Anterior cingulate cortex (tissue), 58 donors: ENCODE measurements at regions not wholly inside any gene's neighbourhood (a gene's known extent, or its start where the extent isn't known, plus 50 kb on each side); places are given as distances from the start of the nearest gene placed in this dataset.
"Not testable (repeated sequence)": the region's sequence is repeated elsewhere in the genome, so short reads cannot be mapped to it uniquely, and the experiment has no call there.

Experiments used
- DNase-seq, 58 donors: peaks; one replicate each; lab custom pipeline; 2025; lab: John Stamatoyannopoulos, UW

DNA sequence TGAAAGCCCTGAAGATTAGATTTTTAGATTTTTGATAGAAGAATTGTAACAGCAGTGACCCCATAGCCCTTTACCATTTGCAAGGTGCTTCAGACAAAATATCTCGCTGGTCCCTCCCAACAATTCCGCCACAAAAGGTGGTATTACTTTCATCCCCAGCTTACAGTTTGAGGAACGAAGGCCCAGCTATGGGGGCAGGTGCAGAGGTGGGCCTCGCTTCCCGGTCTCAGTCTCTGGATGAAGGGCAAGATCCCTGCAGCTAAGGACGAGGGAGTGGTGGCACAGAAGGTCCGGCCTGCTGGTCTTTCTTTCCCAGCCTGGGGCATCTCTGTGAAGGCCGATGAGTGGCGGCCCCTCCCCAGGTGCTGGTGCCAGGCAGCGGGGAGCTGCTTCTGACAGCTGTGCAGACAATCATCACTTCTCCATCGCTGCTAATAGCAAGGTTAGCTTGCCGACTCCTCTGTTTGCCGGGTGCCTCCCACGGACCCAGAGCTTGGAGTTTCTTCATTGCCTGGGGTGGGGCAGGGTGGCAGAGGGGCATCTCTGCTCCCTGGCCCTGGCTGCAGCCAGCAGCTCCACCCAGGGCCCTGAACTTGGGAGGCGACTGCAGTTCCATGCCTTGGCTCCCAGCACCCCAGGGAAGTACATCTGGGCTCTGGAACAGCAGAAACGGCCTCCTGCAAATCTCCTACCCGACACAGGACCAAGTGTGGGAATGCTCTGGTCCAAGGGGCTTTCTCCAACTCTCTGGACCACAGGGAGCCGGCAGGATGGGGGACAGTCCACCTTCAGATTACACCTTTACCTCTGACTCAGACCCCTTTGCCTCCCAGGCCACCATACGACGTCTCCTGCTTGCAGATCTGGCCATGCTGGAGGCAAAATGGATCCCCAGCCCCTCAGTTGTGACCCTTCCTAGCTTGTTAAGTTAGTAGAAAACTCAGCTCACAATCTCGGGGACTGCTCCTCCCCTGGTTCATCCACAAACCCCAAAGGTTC lies 170.5 kb downstream of the TRIM43 start:
- not testable (repeated sequence) for DNase-seq

- DNase-seq, result not testable (repeated sequence)
These were observed 171.3 kb downstream of the TRIM43 start for GRCh38 chr2:95763074-95763473.

- not testable (repeated sequence) for DNase-seq
These were observed 173.2 kb downstream of the TRIM43 start for GRCh38 chr2:95764966-95765365.

DNA sequence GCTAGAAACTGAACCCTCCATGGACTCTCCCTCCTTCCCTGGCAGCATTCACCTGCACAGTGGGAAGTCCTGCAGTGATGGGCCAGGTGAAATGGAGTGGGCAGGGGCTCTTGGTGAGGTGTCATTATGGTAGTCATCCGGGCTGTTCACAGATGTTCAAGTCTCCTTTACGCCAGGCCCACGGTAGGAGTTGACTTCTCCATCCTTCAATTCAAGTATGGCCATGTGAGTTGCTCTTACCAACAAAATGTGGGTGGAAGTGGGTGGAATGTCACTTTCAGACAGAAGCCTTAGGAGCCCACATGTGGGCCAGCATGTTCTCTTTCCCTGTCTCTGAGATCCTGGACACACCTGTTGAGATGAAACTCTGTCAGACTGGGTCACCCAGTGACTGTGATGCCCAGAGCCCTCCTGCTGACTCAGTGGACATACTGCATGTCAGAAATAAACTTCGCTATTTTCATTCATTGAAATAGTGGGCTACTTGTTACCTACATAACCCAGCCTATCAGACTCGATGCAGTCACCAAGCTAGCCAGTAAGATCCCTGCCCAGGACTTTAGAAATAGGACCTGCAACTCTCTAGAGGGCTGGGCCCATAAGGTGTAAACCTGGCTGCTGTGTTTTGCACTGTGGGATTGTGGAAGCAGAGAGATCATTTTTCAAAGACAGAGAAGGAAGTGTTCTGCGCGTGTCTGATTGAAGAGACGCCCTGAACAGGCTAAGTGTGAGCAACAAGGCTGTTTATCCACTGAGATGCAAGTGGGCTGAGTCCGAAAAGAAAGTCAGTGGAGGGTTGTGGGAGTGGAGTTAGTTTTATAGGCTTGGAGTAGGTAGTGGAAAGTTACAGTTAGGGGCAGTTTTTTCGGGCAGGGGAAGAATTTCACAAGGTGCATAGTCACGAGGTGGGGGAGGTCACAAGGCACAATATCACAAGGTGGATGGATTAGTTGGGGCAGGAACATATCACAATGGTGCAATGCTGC lies 174.4 kb downstream of the TRIM43 start:
- not testable (repeated sequence) for DNase-seq

GRCh38 chr2:95767531-95767930 lies 175.7 kb downstream of the TRIM43 start:
- DNase-seq, result not testable (repeated sequence)

DNA sequence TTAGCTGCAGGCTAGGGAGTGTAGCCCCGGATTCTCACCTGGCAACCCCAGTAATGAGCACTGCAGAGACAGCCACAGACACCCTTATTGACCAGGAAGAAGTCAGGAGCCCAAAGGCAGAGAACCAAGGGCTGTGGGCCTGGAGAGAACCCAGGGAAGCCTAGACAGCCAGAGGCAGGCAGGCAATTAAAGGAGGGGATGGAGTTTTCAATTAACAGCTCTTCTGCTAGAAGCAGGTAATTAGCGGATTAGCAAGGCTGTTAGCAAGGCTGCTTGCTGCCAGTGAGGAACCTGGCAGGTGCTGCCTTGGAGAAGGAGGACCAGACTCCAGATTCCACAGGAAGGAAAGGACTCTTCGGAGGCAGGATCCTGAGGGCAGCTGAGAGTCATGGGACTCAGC lies 176.1 kb downstream of the TRIM43 start:
- not testable (repeated sequence) for DNase-seq

- not testable (repeated sequence) for DNase-seq
These were observed 177.5 kb downstream of the TRIM43 start for GRCh38 chr2:95769256-95769655.

DNA sequence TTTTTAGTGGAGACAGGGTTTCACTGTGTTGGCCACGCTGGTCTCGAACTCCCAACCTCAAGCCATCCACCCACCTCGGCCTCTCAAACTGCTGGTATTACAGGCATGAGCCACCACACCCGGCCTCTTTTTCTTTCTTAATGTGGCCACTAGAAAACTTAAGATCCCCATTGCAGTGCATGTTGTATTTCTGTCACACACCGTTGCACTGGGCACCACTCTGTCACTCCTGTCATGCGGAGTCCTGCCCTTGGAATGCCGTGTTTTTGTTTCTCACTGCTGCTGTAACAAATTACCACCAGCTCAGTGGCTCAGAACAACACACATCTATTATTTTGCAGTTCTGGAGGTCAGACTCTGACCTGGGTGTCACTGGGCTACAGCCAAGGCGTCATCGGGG lies 178.9 kb downstream of the TRIM43 start:
- not testable (repeated sequence) for DNase-seq

GRCh38 chr2:95774322-95775192 lies 182.8 kb downstream of the TRIM43 start:
- DNase-seq, result peak in 3 of 58 donors; percentile 11 to 51 (median 28)

- not testable (repeated sequence) for DNase-seq
These were observed 183.4 kb downstream of the TRIM43 start for GRCh38 chr2:95775193-95775531.
